Caco-2 (cell line): ENCODE measurements at regions not wholly inside any gene's neighbourhood (a gene's known extent, or its start where the extent isn't known, plus 50 kb on each side); places are given as distances from the start of the nearest gene placed in this dataset.
A peak's percentile ranks its signal among the peaks of the same experiment; 100 is the strongest.

ENCODE experiments used
- BruUV-seq: library from RNA; stranded (reverse); fragments of 400-500 nt; replicated peaks from 2 replicates; lab custom pipeline; 2021; lab: Mats Ljungman, UMichigan
- CTCF ChIA-PET: fragments of 300-600 bp; sonication (Branson Sonifier 250); formaldehyde crosslinking; loops from one replicate; lab custom pipeline; 2022; ENCODE audit warnings: antibody characterized with exemption; lab: Charles Lee
- POLR2A ChIA-PET: fragments of 300-600 bp; sonication (Branson Sonifier 250); formaldehyde crosslinking; loops from one replicate; lab custom pipeline; 2022; ENCODE audit warnings: antibody characterized with exemption; lab: Charles Lee
- DNase-seq, 2 experiments: peaks; one replicate each; pipeline versions ENCODE4 v3.0.0 to v3.0.0-alpha.2; 2020 to 2022
- H3K27me3 ChIP-seq: replicated peaks from 2 replicates; pipeline ENCODE4 v1.6.0; 2011; ENCODE audit warnings: low read length; ENCODE audit not compliant: control insufficient read depth, insufficient read depth
- H3K36me3 ChIP-seq: 2 replicates; pipeline ENCODE4 v1.5.1; 2011; ENCODE audit warnings: low read length; ENCODE audit not compliant: control insufficient read depth, insufficient read depth
- H3K4me1 ChIP-seq: fragments of 250-450 bp; sonication (Bioruptor Pico); 2 replicates; pipeline ENCODE4 v1.5.1; 2020; ENCODE audit warnings: mild to moderate bottlenecking
- H3K4me3 ChIP-seq: 2 replicates; pipeline ENCODE4 v1.5.1; 2011; ENCODE audit warnings: low read depth, mild to moderate bottlenecking, control low read depth, low read length
- H3K9me3 ChIP-seq: fragments of 250-450 bp; sonication (Bioruptor Pico); 2 replicates; pipeline ENCODE4 v1.5.1; 2020; ENCODE audit warnings: mild to moderate bottlenecking, moderate library complexity
- H3K27ac Mint-ChIP-seq: one replicate; pipeline ENCODE4 v1.8.0; 2022; ENCODE audit warnings: mixed read lengths; ENCODE audit not compliant: unreplicated experiment
- H3K27me3 Mint-ChIP-seq: one replicate; pipeline ENCODE4 v1.8.0; 2022; ENCODE audit warnings: mixed read lengths; ENCODE audit not compliant: insufficient read depth, unreplicated experiment
- H3K36me3 Mint-ChIP-seq: one replicate; pipeline ENCODE4 v1.8.0; 2022; ENCODE audit warnings: mild to moderate bottlenecking, mixed read lengths; ENCODE audit not compliant: insufficient read depth, unreplicated experiment
- H3K4me1 Mint-ChIP-seq: one replicate; pipeline ENCODE4 v1.8.0; 2022; ENCODE audit warnings: low read depth, mixed read lengths; ENCODE audit not compliant: unreplicated experiment
- H3K4me3 Mint-ChIP-seq: one replicate; pipeline ENCODE4 v1.8.0; 2022; ENCODE audit warnings: mild to moderate bottlenecking, moderate library complexity, mixed read lengths; ENCODE audit not compliant: unreplicated experiment
- H3K9me3 Mint-ChIP-seq: one replicate; pipeline ENCODE4 v1.8.0; 2022; ENCODE audit warnings: mixed read lengths; ENCODE audit not compliant: unreplicated experiment
- CTCF ChIP-seq, 2 experiments: fragments of 200-600 bp in 1 of 2; IDR thresholded peaks; 1 replicate in 1 of 2; 2 replicates in 1 of 2; pipeline versions ENCODE4 v1.5.1 to v1.8.0; 2011 to 2022; ENCODE audit warnings: antibody characterized with exemption in 1 of 2, control low read depth in 1 of 2, inconsistent platforms in 1 of 2, low read depth in 1 of 2, low read length in 1 of 2, mild to moderate bottlenecking in 1 of 2, moderate library complexity in 1 of 2; ENCODE audit not compliant: insufficient read depth in 1 of 2, severe bottlenecking in 1 of 2, unreplicated experiment in 1 of 2
- intact Hi-C: fragments of 100-400 bp; cut with micrococcal nuclease; formaldehyde crosslinking; loops from one replicate; pipeline ENCODE4 v1.10.0; 2022; ENCODE audit not compliant: unreplicated experiment

- ChIA-PET POLR2A (no interaction called here), CTCF (no interaction called here)
- Mint-ChIP-seq H3K27me3 (no peaks in the 10 kb centered on the region), H3K27ac (no peak overlapping the region), H3K4me3 (no peak overlapping the region), H3K9me3 (no peaks in the 10 kb centered on the region), H3K36me3 (no peaks in the 10 kb centered on the region), H3K4me1 (peaks cover 6% of the 10 kb centered on the region)
- intact Hi-C loops = no loop called here
- no peaks in the 10 kb centered on the region for H3K27me3 ChIP-seq
- BruUV-seq = no TSS peak
- no peaks in the 10 kb centered on the region for H3K36me3 ChIP-seq
- peak in 1 of 2 experiments; percentile 52 for DNase-seq
- peaks cover 14% of the 10 kb centered on the region; the same call in 1 of the 2 replicates for H3K9me3 ChIP-seq
- H3K4me3 ChIP-seq = no peak overlapping the region
- H3K4me1 ChIP-seq = no peaks in the 10 kb centered on the region; the same call in 1 of the 2 replicates
- peak; percentile 25 to 42 for TF ChIP-seq CTCF (IDR thresholded peaks at IDR 0.05; ENCODE audit: insufficient read depth in 1 of 2, low read depth in 1 of 2, low read length in 1 of 2, severe bottlenecking in 1 of 2, unreplicated experiment in 1 of 2)
These were observed 795.0 kb downstream of the EFNA5 start for GRCh38 chr5:106875591-106876297.

- H3K9me3 ChIP-seq = peaks cover 14% of the 10 kb centered on the region; the same call in 1 of the 2 replicates
- no peaks in the 10 kb centered on the region for H3K27me3 Mint-ChIP-seq
- no peak for TF ChIP-seq CTCF (IDR thresholded peaks at IDR 0.05; ENCODE audit: insufficient read depth in 1 of 2, low read depth in 1 of 2, low read length in 1 of 2, severe bottlenecking in 1 of 2, unreplicated experiment in 1 of 2)
- H3K36me3 Mint-ChIP-seq = no peaks in the 10 kb centered on the region
- POLR2A ChIA-PET = no interaction called here
- no peaks in the 10 kb centered on the region for H3K4me1 Mint-ChIP-seq
- no peak overlapping the region for H3K4me3 Mint-ChIP-seq
- intact Hi-C loops = no loop called here
- no peak overlapping the region for H3K4me3 ChIP-seq
- no TSS peak for BruUV-seq
- H3K4me1 ChIP-seq = no peaks in the 10 kb centered on the region
- no peak for DNase-seq
- H3K9me3 Mint-ChIP-seq = no peaks in the 10 kb centered on the region
- H3K27me3 ChIP-seq = no peaks in the 10 kb centered on the region
- H3K36me3 ChIP-seq = no peaks in the 10 kb centered on the region
- H3K27ac Mint-ChIP-seq = no peak overlapping the region
- CTCF ChIA-PET = no interaction called here
These were observed 795.8 kb downstream of the EFNA5 start for GRCh38 chr5:106874974-106875373.

- intact Hi-C loops = no loop called here
- ChIA-PET CTCF (no interaction called here), POLR2A (no interaction called here)
- no peak for TF ChIP-seq CTCF (IDR thresholded peaks at IDR 0.05; ENCODE audit: insufficient read depth in 1 of 2, low read depth in 1 of 2, low read length in 1 of 2, severe bottlenecking in 1 of 2, unreplicated experiment in 1 of 2)
- Mint-ChIP-seq H3K9me3 (no peaks in the 10 kb centered on the region), H3K4me3 (no peak overlapping the region), H3K27me3 (no peaks in the 10 kb centered on the region), H3K36me3 (no peaks in the 10 kb centered on the region), H3K27ac (no peak overlapping the region), H3K4me1 (no peaks in the 10 kb centered on the region)
- Histone ChIP-seq H3K36me3 (no peaks in the 10 kb centered on the region), H3K27me3 (no peaks in the 10 kb centered on the region), H3K9me3 (peaks cover 14% of the 10 kb centered on the region; the same call in 1 of the 2 replicates), H3K4me1 (no peaks in the 10 kb centered on the region), H3K4me3 (no peak overlapping the region)
- no peak for DNase-seq
- BruUV-seq = no TSS peak
These were observed 796.2 kb downstream of the EFNA5 start for GRCh38 chr5:106874531-106874930.
